Endothelial cell of hepatic sinusoid (primary cell): ENCODE measurements at regions not wholly inside any gene's neighbourhood (a gene's known extent, or its start where the extent isn't known, plus 50 kb on each side); places are given as distances from the start of the nearest gene placed in this dataset.

ENCODE experiments used
- in situ Hi-C: cut with HindIII; loops from 2 replicates; pipeline ENCODE4 v1.10.0; 2017; ENCODE audit warnings: low sequenced_read_pairs

DNA sequence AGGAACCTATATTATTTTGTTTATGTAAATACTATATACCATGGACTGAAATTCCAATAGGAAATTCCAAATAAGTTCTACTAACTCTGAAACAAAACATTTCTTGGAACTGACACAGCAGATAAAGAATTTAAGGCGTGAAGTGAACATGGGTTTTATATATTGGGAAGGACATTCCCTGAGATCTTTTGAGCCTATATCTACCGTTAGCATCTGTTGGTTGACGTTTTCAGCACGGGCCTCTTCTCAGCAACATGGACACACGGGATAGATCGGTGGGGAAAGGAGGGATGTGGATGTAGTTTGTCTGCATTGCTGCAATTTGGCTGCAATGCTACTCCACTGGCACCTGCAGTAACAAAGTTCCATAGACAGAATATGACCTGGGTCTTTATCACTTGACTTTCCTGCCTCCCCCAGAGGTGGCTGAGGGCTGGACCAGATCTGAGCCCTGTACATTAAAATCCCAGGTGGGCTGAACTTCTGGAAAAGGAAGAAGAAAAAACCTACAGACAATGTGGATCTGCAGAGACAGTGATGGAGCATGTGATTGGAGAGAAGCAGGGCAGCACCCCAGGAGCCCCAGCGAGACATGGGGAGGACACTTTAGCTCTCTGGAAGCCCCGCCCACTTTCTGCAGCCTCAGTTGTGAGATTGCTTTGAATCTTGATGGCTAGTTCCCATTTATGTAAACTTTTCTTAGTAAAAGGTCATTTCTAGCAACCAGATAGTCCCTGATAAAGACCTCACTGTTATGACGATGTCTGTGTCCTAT lies 91.2 kb upstream of the CPEB4 start:
- in situ Hi-C loops, result no loop called here

DNA sequence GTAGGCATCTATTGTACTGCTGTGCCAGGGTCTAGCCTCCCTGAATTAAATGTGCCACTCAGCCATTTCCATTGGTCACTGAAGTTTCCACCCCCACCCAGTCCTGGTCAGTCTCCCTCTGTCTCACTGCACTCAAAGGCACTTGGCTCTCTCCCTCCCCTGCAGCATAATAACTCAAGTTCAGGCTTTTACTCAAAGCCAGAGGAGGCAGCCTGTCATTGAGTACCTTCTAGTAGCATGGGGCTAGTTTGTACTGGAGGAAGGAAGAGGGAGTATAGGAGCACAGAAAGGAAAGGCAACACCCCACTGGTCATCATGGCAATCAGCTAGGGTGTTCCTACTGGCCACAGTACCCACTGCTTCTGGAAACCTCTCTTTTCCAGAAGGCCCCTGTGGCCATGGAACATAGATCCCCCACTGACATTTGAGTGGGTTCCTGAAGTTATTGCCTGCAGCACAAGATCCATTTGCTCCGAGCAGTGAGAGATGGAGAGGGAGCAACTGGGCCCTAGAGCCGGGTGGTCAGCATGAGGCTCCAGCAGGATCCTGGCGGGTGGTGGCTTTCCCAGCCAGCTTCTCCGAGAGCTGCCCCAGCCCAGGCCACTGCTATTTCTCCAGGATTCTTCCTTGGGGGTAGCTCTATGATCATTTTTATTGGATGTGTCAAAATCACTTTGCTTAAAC lies 89.9 kb upstream of the CPEB4 start:
- in situ Hi-C loops, result no loop called here

DNA sequence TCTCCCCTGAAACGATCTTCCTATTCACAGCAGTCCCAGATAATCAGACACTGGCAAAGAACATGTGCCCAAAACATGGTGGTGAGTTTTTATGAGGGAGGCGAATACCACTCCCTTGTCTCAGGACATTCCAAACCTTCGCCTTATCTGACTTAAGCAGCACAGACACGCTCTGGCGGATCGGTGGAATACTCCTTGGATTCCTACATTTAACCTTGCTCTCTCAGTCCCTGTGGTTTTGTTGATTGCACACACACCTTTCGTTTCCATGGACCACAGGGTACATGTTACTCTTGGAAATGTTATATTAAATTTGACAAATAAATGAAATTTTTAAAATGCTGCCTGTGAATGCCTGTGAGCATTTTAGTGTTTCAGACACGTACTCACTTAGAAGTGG lies 87.8 kb upstream of the CPEB4 start:
- in situ Hi-C loops, result loop anchor here (5.0 kb wide), 1 partner anchor 88 kb away; no protein-coding TSS in a partner anchor

DNA sequence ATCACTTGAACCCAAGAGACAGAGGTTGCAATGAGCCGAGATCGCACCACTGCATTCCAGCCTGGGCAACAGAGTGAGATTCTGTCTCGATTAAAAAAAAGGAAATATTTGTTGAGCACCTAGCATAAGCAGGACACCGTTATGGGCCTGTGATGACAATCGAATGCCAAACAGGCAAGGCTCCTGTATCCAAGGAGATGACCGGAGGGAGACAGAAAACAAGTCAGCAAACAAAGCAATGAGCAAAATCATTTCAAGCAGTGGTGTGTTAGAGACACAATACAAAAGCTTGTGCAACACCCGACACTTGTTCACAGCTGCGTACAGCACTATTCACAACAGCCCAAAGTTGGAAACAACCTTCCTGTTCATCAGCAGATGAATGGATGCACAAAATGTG lies 87.1 kb upstream of the CPEB4 start:
- in situ Hi-C loops, result loop anchor here (5.0 kb wide), 1 partner anchor 89 kb away; no protein-coding TSS in a partner anchor

DNA sequence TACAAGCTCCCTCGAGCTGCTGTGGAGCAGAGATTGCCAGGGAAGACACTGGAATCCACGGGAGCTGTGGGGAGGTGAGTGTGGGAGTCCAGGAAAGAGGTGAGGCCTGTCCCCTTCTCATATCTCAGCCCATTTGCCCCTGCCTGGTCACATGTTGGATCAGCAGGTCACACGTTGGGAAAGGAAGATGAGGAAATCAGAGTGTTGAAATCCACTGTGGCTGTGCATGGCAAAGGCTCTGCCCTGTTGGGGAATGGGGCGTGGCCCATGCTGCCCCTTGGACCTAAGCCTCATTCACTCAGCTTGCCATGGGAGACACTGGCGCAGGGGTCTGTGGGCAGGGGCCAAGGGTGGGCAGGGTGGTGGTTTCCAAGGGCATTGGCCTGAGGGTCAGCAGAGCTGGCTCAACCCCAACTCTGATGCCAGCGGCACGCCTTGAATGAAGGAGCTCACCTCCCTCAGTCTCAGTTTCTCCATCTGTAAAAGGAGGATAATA lies 85.4 kb upstream of the CPEB4 start:
- in situ Hi-C loops, result loop anchor here (5.0 kb wide), 1 partner anchor 90 kb away; no protein-coding TSS in a partner anchor

DNA sequence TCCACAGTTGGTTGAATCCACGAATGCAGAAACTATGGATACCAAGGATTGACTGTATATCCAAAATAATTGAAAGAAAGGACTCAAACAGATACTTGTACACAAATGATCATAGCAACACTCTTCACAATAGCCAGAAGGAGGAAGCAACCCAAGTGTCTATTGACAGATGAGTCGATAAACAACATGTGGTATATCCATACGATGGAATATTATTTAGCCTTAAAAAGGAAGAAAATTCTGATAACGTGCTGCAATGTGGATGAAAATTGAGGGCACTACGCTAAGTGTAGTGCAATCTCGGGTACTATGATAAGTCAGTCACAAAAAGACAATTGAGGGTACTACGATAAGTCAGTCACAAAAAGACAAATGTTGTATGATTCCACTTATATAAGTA lies 83.6 kb upstream of the CPEB4 start:
- in situ Hi-C loops, result loop anchor here (5.0 kb wide), 1 partner anchor 92 kb away; no protein-coding TSS in a partner anchor

DNA sequence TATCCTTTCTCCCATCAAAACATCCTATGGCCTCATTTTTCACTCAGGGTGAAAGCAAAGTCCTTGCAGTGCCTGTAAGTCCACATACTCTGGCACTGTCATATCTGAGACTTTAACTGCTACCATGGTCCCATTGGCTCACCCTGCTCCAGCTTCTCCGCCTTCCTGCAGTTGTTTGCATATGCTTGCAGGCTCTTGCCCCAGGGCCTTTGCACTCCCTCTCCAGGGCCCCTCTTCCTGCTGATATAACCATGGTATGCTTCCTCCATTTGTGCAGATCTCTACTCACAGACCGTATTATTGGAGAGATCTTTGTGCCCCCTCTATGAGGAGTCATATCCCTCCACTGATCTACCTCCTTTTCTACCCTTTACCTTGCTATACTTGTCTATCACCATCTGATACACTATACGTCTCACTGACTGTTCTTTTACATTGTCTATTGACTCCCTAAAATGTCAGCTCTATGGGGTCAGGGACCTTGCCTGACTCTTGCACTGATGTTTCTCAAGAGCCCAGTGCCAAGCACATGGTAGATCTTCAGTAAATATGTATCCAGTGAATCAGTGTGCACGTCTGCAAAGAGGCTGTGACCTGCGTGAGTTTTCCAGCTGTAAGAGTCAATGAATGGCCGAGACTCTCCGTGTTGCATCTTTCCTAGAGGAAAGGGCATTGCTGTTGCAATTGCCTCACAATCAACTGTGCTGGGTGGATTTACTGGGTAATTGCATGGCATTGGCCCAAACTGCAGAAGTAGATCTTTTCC lies 81.7 kb upstream of the CPEB4 start:
- in situ Hi-C loops, result no loop called here

DNA sequence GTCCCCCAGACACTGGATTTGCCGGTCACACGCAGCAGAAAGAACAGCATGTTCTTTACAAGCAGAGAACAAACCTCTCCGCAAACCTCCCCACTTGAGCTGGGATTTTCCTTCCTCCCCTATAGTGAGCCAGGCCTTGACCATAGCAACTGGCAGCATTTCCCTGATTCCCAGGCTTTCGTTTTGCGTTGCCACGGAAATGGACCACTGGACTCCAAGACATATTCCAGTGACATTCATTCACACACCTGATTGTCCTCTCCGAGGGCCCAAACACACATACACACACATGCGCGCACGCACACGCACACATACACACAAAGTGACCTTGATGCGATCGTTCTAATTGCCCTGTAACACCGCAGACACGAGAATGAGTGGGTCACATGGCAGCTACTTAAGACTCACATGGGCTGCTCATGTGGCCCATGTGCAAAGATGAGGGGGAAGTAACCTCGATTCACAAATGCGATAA lies 80.9 kb upstream of the CPEB4 start:
- in situ Hi-C loops, result no loop called here

DNA sequence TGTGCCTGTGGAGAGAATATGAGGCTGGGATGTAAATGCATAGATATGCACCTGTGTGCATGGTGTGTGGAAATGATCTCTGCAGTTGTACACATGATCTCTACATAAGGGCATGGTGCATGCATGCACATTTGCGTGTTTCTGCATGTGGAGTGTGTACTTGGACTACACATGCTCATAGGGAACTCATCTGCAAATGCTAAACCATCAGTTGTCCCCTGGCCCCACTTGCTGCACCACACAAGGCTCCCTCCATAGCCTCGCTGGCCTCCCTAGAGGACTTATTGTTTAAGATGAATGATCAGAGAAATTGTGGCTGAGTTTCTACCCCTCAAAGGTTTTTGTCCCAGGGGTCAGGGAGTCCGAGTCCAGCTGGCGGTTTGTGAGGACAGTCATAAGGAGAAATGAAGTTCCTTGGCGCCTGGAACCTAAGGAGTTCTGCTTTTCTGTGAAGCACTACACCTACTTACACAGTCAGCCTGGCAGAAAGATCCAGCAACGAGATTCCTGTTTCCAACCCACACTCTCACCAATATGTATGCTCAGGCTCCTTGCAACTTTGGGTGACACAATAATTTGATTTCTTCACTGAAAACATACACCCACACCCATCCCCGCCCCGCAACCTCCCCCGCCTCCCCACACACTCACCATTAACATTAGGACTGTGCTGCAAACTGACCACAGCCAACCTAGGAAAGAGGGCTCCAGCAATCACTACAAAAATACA lies 79.9 kb upstream of the CPEB4 start:
- in situ Hi-C loops, result no loop called here

DNA sequence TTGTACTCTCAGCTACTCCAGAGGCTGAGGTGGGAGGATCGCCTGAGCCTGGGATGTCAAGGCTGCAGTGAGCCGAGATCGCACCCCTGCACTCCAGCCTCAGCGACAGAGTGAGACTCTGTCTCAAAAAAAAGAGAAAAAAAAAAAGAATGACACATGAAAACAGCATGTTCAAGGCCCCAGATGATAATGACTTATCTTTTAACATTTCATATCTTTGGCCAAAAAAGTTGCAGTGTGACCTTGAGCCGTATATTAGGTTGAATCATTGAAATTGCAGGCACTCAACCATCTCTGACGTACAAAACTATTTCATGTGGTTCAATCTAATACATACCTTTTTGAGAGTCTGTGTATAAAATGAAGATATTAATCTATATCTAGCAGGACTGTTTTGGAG lies 79.1 kb upstream of the CPEB4 start:
- in situ Hi-C loops, result no loop called here

DNA sequence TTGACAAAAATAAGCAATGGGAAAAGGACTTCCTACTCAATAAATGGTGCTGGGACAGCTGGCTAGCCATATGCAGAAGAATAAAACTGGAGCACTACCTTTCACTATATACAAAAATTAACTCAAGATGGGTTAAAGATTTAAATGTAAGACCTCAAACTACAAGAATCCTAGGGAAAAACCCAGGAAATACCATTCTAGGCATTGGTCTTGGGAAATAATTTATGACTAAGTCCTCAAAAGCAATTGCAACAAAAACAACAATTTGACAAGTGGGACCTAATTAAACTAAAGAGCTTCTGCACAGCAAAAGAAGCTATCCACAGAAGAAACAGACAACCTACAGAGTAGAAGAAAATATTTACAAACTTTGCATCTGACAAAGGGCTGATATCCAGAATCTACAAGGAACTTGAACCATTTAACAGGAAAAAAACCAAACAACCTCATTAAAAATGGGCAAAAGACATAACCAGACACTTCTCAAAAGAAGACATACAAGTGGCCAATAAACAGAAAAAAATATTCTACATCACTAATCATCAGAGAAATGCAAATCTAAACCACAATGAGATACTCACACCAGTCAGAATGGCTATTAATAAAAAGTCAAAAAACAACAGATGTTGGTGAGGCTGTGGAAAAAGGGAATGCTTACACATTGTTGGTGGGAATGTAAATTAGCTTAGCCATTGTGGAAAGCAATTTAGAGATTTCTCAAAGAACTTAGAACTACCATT lies 75.2 kb upstream of the CPEB4 start:
- in situ Hi-C loops, result no loop called here

DNA sequence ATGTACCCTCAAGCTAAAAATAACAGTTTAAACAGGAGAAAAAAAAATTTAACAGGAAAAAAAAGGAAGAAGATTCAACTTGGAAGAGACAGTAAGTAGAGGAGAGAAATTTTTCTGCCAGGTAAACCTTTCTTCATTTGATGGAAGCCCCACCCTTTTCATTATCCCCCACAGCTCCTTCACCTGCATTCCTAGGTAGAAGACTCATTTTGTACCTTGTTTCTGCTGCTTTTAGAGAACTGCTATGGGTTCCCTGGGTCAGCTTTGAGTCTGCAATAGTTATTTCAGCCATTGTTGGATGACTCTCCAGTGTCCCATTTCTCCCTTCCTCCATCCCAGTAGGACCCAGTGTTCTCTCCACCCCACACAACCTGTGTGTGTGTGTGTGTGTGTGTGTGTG lies 74.1 kb upstream of the CPEB4 start:
- in situ Hi-C loops, result no loop called here

DNA sequence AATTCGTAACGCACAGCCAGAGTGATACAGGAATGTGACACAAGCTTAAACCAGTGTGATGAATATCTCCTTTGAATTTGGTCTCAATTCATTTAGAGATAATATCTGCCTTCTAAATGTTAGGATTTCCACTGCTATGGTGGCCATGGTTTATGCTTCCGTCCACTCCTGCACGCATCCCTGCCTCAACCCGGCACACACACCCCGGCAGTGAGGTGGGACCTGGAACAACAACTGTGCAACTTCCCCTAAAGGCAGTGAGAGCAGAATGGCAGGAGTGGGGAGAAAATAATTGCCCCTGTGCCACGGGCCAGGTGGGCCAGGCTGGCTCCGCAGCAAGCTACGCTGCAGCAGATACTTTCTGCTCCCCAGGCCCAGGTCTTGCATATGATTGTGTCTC lies 72.6 kb upstream of the CPEB4 start:
- in situ Hi-C loops, result no loop called here

DNA sequence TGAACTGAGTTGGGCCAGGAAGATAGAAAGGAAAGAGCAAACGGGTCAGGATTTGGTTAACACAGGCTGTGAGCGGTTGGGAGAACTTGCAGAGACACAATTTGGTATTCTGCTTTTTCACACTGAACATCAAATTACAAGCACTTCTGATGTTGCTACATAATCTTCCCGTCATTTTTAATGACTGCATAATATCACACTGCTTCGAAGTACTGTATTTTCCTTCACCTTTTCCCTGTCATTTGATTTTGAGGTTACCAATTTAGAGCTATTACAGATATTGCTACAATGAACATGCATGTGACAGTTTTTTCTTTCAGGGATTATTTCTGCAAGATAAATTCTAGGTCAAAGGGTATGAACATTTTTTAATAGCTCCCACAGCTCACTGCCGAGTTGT lies 71.4 kb upstream of the CPEB4 start:
- in situ Hi-C loops, result no loop called here

DNA sequence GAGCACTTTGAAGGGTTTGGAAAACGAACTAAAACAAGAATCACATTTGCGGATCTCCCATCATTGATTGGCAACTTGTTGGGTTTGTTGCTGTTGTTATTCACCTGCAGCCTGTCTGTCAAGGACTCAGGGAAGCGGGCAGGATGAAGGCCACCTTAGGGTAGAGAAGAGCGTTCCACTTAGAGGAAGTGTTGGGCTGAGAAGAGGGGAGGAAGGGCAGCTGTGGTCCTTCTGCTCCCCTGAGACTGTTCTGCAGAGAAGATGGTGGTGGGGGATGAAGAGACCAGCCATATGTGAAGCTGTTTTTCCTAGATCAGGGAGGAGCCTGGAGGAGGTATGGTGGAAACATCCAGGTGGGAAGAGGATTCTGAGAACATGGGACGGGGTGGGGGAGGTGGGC lies 70.6 kb upstream of the CPEB4 start:
- in situ Hi-C loops, result no loop called here

DNA sequence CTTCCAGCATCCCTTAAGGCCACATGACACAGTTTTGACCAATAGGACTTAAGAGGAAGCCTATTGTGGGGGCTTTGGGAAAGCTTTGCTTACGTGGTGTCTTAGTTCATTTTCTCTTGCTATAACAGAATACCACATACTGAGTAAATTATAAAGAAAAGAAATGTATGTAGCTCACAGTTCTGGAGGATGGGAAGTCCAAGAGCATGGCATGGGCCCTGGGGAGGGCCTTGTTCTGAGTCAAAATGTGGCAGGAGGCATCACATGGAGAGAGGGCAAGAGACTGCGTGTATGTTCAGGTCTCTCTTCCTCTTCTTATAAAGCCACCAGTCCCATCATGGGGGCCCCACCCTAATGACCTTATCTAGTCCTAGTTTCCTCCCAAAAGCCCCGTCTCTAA lies 68.6 kb upstream of the CPEB4 start:
- in situ Hi-C loops, result no loop called here

DNA sequence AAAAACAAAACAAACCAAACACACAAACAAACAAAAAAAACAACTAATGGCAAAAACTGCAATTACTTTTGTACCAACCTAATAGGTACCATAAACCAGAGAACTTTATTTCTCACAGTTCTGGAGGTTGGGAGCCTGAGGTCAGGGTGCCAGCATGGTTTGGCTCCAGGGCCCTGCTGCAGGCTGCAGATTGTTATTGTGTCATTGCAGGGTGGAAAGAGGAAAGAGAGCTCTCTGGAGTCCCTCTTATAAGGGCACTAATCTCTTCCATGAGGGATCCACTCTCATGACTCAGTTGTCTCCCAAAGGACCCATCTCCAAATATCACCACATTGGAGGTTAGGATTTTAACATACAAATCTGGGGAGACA lies 64.9 kb upstream of the CPEB4 start:
- in situ Hi-C loops, result loop anchor here (5.0 kb wide), 1 partner anchor 66 kb away; no protein-coding TSS in a partner anchor

DNA sequence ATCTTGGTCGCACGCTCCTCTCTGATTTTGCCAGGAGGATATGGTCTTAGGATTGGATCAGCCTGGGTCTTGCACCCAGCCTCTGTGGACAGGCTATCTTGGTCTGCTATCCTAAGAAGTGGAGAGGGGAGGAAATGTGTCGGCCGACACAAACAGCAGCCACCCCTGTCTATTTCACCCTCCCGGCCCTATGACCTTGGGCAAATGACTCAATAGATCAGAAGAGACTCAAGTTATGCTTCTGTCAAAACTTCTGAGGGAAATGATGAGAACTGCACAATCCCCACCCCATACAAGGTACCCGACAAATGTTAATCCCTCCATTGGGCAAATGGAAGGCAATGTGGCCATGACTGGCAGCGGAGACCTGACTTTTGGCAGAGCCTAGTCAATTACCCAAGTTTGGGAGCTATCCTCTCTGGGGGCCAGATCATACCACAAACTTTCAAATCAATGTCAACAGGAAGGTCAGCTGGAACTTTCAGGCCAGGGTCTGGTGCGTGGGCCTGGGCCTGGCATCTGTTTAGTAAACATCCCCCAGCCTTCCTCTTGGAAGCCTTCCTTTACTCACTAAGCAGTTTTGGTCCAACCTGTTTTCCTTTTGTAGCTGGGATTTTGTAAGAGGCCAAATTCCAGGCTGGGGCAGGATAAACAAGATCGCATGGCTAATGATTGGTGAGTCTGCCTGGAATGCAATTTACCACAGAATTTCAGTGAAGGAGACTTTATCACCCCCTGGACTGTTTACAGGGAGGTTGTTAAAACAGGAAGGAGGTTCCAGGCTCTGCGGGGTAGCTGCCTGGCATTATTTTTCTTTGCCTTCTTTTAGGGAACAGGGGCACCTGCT lies 64.2 kb upstream of the CPEB4 start:
- in situ Hi-C loops, result loop anchor here (5.0 kb wide), 1 partner anchor 67 kb away; no protein-coding TSS in a partner anchor
